HG03139 (cell line): ENCODE measurements at regions not wholly inside any gene's neighbourhood (a gene's known extent, or its start where the extent isn't known, plus 50 kb on each side); places are given as distances from the start of the nearest gene placed in this dataset.

Experiments
- ATAC-seq: cut with Tn5 transposase; IDR thresholded peaks from one replicate; pipeline ENCODE4 v1.9.1; 2021; ENCODE audit not compliant: unreplicated experiment

- no peak for ATAC-seq
Observed at GRCh38 chr9:86459599-86460155, 105.5 kb upstream of the TUT7 start.

DNA sequence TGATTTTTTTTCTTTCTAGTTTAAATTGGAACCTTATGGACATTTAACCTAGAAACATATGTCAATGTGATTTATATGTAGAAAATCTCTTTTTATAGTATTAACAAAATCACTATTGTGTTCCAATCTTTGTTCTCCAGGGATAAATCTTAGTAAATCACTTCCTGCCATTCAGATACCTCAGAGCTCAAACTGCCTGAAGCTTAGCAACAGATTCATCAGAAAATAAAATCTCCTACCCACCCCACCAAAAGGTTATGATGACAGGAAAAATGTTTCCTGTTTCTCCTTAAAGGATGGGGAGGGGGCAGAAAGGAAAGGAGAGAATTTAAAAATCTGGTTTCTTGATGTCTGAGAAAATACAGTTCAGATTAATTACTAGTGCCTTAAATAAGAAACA is 105.0 kb upstream of the TUT7 start:
- no peak for ATAC-seq

GRCh38 chr9:86458191-86458855 is 104.1 kb upstream of the TUT7 start:
- no peak for ATAC-seq

GRCh38 chr9:86456416-86456815 is 102.2 kb upstream of the TUT7 start:
- ATAC-seq: no peak

GRCh38 chr9:86454701-86455615 is 100.7 kb upstream of the TUT7 start:
- no peak for ATAC-seq

GRCh38 chr9:86452201-86452828 is 98.1 kb upstream of the TUT7 start:
- ATAC-seq: no peak

DNA sequence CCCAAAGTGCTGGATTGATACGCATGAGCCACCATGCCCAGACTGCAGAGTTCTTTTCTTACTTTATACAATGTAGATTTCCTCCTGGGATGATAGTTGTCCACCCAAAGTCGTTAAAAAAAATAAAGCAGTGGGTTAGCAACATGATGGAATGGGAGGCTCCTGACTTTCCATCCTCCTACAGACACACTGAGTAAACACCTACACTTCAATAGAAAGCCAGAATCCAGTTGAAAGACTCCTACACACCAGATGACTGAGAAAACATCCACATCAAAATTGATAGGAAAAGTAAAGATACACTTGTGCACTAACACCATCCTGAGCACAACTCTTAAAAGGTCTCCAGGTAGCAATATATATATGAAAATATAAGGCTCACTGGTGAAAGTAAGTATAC is 95.0 kb upstream of the TUT7 start:
- no peak for ATAC-seq

GRCh38 chr9:86445671-86446070 is 91.5 kb upstream of the TUT7 start:
- no peak for ATAC-seq

DNA sequence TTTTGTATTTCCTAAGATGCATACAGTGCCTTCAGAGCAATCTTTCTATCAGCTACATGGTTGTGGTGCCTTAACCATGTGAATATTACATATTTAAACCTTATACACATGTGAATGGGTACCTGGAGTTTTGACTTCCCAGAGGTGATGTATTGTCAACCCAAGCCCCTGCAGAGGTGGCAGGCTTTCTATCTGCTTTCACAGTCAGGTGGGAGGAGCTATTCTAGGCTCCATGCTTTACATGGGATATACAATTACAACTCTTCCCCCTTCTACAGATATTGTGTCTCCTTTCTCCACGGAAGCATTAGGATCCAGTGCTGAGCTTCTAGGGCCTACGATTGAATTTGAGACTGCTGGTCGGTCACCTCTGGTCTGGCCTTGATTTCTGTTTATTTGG is 89.8 kb upstream of the TUT7 start:
- ATAC-seq: no peak

- ATAC-seq: no peak
Observed at GRCh38 chr9:86434039-86434726, 80.0 kb upstream of the TUT7 start.

DNA sequence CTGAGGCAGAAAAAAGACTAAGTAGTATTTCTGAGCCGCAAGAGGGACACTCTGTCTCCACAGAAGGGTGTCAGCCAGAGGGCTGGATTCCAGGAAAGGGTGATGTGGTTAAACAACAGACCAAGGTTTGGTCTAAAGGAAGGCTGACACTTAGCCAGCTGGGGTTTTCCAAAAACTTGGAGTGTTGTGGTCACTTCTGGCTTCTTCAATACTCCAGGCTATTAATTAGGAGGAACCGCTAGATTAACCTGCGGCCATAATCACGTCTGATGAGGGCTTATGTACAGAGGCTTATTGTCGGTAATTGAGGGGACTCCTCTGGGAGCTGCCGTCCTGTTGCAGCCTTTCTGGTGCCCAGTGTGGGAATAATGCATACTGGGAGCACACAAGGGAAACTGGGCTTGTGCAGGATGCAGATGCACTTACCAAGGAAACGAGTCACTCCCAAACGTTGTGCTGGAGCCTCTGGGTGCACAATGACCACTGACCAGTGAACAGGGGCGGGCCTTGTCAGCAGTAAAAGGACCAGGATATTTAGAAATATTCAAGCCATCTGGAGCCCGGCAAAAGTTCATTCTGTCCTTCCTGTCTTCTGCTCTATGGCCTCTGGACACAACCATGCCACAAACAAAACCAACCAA is 70.2 kb upstream of the TUT7 start:
- no peak for ATAC-seq

DNA sequence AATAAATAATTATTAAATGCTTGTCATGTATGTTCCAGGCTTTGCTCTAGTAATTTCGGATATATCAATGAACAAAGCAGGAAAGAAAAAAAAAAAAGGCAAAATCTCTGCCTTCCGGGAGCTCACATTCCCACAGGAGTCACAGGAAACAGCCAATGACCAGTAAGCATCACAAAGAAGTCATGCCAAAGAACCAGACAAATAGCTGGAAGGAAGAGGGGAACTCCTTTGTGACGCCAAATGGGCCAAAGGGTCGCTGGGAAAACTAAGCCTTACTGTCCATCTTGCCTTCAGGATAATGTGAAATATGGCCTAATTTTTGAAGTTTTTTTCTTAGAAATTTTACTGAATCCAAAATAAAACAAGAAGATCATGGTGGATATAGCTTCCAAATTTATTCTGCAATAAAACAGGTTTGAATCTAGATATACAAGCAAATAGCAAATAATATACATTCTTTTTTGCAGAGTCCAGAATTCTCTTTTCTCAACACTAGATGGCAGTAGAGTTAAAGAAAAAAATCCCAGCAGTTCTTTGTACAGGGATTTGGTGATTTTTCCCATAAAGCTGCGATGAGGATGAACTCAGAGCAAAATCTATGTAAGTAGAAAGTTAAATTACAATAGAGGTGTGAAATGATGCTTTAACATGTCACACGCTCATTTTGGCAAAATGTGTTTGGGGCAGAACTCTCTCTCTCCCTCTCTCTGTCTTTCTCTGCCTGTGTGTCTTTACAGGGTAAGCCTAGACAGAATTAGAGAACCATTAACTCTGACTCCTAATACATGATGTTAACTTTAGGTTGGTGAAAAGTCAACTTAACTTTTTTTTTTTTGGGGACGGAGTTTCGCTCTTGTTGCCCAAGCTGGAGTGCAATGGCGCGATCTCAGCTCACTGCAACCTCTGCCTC is 60.0 kb upstream of the TUT7 start:
- ATAC-seq: no peak

GRCh38 chr9:86410281-86410680 is 56.1 kb upstream of the TUT7 start:
- ATAC-seq: no peak

GRCh38 chr9:86408121-86408520 is 53.9 kb upstream of the TUT7 start:
- no peak for ATAC-seq

DNA sequence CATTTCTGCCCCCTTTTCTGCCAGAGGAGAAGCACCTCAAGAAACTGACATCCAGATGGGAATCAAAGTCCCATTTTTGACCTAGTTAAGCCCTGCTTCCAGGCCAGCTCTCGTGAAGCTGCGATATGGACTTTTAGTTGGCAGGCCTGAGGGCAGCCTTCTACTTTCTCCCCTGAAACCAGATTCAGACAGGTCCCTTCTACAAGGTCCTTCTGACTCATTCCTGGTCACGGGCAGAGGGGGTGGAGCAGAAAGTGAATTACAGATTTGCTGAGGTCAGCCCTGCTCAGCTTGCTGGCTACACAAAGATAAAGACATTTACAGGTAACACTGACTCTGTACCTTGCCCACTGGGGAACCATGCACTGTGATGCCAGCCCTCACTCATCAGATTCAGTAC is 52.8 kb upstream of the TUT7 start:
- ATAC-seq: no peak

DNA sequence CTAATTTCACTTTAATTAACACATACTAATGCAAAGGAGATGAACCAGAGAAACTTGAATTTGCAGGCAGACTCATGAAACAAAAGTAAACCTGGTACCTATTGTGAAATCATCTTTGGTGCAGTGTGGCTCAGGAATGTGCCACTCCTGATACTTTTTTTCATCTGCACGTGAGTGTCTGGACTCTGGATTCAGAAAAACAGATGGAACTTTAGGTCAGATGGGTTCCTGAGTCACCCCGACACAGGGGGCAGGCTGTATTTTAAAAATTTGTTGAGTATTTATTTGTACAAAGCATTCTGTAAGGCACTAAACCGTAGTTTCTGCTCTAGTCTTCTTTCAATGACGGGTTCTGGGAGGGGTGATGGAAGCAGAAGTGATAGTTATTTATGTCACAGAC is 52.2 kb upstream of the TUT7 start:
- ATAC-seq: no peak

DNA sequence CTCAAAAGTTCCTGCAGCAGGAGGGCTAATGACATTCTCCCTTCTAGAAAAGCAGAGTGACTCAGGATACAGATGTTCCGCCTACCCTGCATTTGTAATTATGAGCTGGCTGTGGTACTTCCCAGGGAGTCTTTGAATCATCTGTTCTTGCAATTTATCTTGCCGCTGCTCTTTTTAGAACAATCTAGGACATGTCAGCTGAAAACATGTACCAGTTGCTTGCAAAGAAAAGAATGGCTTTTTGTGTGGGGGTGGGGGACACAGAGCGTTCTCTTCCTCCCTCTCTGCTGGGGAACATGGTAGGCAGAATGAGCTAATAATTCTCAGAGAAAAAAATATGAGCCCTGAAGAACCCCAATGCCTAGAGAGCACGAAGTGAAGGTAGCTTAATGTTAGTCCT is 51.7 kb upstream of the TUT7 start:
- ATAC-seq: no peak

DNA sequence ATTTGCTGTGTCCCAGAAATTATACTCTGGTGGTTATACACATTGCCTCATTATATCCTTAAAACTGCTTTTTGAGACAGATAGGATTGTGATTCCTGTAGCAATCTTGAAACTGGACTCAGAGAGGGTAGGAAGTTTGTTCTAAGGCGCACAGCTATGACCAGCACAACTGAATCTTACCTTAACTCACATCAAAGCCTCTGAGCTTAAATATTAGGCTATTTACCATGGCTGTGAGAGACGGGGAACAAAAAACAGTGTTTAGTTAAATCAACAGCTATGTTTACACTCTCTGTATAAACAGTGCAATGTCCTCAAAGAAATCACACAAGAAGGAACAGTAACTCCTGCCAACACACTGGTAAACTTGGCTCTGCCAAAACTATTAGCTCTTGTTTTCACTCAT is 50.9 kb upstream of the TUT7 start:
- no peak for ATAC-seq
